Endodermal cell (in vitro differentiated cells): ENCODE measurements at regions not wholly inside any gene's neighbourhood (a gene's known extent, or its start where the extent isn't known, plus 50 kb on each side); places are given as distances from the start of the nearest gene placed in this dataset.

Source experiments
- DNase-seq: peaks from one replicate; pipeline ENCODE4 v3.0.0-alpha.2; 2017
- H3K27ac ChIP-seq: 2 replicates; pipeline ENCODE4 v1.5.1; 2013; ENCODE audit warnings: mild to moderate bottlenecking, low read depth, low read length, moderate library complexity
- H3K27me3 ChIP-seq: 2 replicates; pipeline ENCODE4 v1.6.1; 2013; ENCODE audit warnings: mild to moderate bottlenecking, low read length, moderate library complexity; ENCODE audit not compliant: insufficient read depth, control insufficient read depth, poor library complexity, severe bottlenecking
- H3K36me3 ChIP-seq: 2 replicates; pipeline ENCODE4 v1.7.0; 2013; ENCODE audit warnings: mild to moderate bottlenecking, low read length, moderate library complexity; ENCODE audit not compliant: control insufficient read depth, insufficient read depth
- H3K4me1 ChIP-seq: one replicate; pipeline ENCODE4 v1.7.0; 2013; ENCODE audit warnings: low read length; ENCODE audit not compliant: control insufficient read depth, insufficient read depth
- H3K4me3 ChIP-seq: 2 replicates; pipeline ENCODE4 v1.5.1; 2013; ENCODE audit warnings: mild to moderate bottlenecking, low read length, moderate library complexity
- H3K9ac ChIP-seq: 2 replicates; pipeline ENCODE4 v1.6.1; 2013; ENCODE audit warnings: mild to moderate bottlenecking, low read length, moderate library complexity; ENCODE audit not compliant: poor library complexity, severe bottlenecking; ENCODE audit errors: extremely low read depth
- H3K9me3 ChIP-seq: 2 replicates; pipeline ENCODE4 v1.6.1; 2013; ENCODE audit warnings: mild to moderate bottlenecking, low read length, moderate library complexity; ENCODE audit not compliant: control insufficient read depth
- H3K27ac Mint-ChIP-seq: 2 replicates; pipeline ENCODE4 v1.8.0; 2020; ENCODE audit warnings: mixed read lengths
- H3K27me3 Mint-ChIP-seq: 2 replicates; pipeline ENCODE4 v1.8.0; 2021; ENCODE audit warnings: mild to moderate bottlenecking, mixed read lengths; ENCODE audit not compliant: insufficient read depth
- H3K36me3 Mint-ChIP-seq: 2 replicates; pipeline ENCODE4 v1.8.0; 2020; ENCODE audit warnings: low read depth, mixed read lengths
- H3K4me1 Mint-ChIP-seq: 2 replicates; pipeline ENCODE4 v1.8.0; 2020; ENCODE audit warnings: mixed read lengths
- H3K4me3 Mint-ChIP-seq: 2 replicates; pipeline ENCODE4 v1.8.0; 2020; ENCODE audit warnings: mild to moderate bottlenecking, moderate library complexity, mixed read lengths
- H3K9me3 Mint-ChIP-seq: 2 replicates; pipeline ENCODE4 v1.8.0; 2020; ENCODE audit warnings: mild to moderate bottlenecking, mixed read lengths
- WGBS, 2 experiments: methylation state at CpG; one replicate each; pipeline versions ENCODE4 v1.1.5 to v1.1.7; 2013; ENCODE audit warnings: missing lambda C conversion rate in 2 of 2, mixed read lengths in 1 of 2; ENCODE audit not compliant: insufficient coverage in 1 of 2, insufficient read length in 1 of 2; 5-methylcytosine and 5-hydroxymethylcytosine counted together
- TF ChIP-seq, protein P1 (sequence below): fragments of 200-600 bp; sonication (generic); conservative IDR thresholded peaks from 2 replicates; pipeline ENCODE4 v1.5.0; 2021; ENCODE audit warnings: antibody characterized with exemption, mild to moderate bottlenecking

DNA sequence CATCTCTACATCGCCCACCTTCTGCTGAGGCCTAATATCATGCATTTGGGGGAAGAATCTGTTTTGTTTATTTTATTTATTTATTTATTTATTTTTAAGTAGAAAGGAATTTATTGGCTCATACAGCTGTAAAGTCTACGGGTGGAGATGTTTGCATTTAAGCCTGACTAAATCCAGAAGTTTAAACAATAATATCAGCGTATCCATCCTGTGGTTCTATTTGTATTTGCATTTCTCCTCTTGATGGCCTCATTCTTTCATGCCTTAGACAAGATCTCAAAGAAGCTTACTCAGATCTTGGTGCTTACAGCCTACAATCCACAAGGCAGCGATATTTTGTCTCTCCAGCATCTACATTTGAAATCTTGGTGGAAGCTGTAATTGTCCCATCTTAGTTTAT lies 67.1 kb upstream of the CARD18 start:
- H3K4me3 Mint-ChIP-seq = no peak overlapping the region
- Histone ChIP-seq H3K9me3 (no peaks in the 10 kb centered on the region), H3K9ac (no peak overlapping the region), H3K27me3 (no peaks in the 10 kb centered on the region), H3K4me3 (no peak overlapping the region), H3K27ac (no peak overlapping the region), H3K36me3 (no peaks in the 10 kb centered on the region), H3K4me1 (no peaks in the 10 kb centered on the region)
- no peaks in the 10 kb centered on the region for H3K27me3 Mint-ChIP-seq
- no peaks in the 10 kb centered on the region for H3K4me1 Mint-ChIP-seq
- WGBS, 2 experiments = 81 to 95% methylated on average over 2 to 3 of the region's 4 CpGs
- no peak for DNase-seq
- no peak overlapping the region for H3K27ac Mint-ChIP-seq
- H3K9me3 Mint-ChIP-seq = no peaks in the 10 kb centered on the region
- TF ChIP-seq, protein P1, sequence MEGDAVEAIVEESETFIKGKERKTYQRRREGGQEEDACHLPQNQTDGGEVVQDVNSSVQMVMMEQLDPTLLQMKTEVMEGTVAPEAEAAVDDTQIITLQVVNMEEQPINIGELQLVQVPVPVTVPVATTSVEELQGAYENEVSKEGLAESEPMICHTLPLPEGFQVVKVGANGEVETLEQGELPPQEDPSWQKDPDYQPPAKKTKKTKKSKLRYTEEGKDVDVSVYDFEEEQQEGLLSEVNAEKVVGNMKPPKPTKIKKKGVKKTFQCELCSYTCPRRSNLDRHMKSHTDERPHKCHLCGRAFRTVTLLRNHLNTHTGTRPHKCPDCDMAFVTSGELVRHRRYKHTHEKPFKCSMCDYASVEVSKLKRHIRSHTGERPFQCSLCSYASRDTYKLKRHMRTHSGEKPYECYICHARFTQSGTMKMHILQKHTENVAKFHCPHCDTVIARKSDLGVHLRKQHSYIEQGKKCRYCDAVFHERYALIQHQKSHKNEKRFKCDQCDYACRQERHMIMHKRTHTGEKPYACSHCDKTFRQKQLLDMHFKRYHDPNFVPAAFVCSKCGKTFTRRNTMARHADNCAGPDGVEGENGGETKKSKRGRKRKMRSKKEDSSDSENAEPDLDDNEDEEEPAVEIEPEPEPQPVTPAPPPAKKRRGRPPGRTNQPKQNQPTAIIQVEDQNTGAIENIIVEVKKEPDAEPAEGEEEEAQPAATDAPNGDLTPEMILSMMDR = no peak
- no peaks in the 10 kb centered on the region for H3K36me3 Mint-ChIP-seq

DNA sequence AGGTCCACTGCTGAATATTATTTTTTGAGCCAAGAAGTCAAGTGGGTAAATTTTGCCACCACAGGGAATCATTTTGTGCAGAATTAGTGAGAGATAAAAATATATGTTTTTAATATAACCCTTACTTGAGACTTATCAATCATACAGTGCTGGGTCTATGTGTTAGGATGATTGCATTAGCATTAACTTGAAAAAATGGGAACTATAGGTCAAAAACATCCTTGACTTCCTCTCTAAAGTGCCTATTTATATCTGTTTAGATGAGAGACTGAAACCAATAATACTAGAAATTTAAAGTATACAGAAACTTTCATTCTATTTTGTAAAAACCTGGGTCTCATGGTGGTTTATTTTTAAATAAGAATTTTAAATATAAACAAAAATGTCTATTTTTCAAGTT lies 65.1 kb upstream of the CARD18 start:
- no peak overlapping the region for H3K27ac ChIP-seq
- Mint-ChIP-seq H3K27me3 (no peaks in the 10 kb centered on the region), H3K36me3 (no peaks in the 10 kb centered on the region), H3K4me3 (no peak overlapping the region), H3K4me1 (no peaks in the 10 kb centered on the region), H3K9me3 (no peaks in the 10 kb centered on the region), H3K27ac (no peak overlapping the region)
- no peaks in the 10 kb centered on the region for H3K4me1 ChIP-seq
- no peak overlapping the region for H3K4me3 ChIP-seq
- H3K27me3 ChIP-seq = no peaks in the 10 kb centered on the region
- no peaks in the 10 kb centered on the region for H3K36me3 ChIP-seq
- TF ChIP-seq, protein P1 = no peak
- no peak for DNase-seq
- H3K9ac ChIP-seq = no peak overlapping the region
- no peaks in the 10 kb centered on the region for H3K9me3 ChIP-seq

DNA sequence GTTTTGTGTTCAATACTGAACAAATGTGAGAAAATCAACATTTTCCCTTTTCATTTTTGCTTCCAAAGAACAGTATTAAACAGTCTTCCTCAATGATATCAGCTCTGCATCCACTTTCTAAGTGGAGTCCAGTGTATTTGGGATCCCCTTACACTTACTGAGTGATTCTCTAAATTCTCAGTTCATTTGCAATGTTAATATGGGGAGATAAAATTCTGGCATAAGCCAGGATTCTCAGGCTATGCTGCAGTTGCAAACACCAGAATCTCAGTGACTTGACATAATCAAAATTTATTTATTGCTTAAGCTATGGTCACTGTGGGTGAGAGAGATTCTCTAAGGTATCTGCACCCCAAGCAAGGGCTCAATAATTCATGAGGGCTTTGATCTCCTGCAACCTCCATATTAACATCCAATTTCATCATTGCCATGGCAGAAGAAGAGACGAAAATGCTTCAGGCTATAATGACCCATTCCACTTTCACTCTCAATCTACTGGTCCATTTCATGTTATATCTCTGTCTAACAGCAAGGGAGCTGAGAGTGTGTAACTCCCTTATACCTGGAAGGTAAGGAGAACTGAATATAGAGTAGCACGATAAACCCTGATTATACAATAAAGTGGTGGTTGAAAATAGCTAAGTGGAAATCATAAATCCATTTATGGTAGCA lies 64.1 kb upstream of the CARD18 start:
- TF ChIP-seq, protein P1 = no peak
- H3K27ac Mint-ChIP-seq = no peak overlapping the region
- H3K36me3 ChIP-seq = no peaks in the 10 kb centered on the region
- no peak for DNase-seq
- no peaks in the 10 kb centered on the region for H3K4me1 Mint-ChIP-seq
- no peaks in the 10 kb centered on the region for H3K9me3 Mint-ChIP-seq
- no peak overlapping the region for H3K4me3 ChIP-seq
- H3K4me3 Mint-ChIP-seq = no peak overlapping the region
- H3K9me3 ChIP-seq = no peaks in the 10 kb centered on the region
- no peaks in the 10 kb centered on the region for H3K36me3 Mint-ChIP-seq
- H3K4me1 ChIP-seq = no peaks in the 10 kb centered on the region
- no peaks in the 10 kb centered on the region for H3K27me3 Mint-ChIP-seq
- WGBS, 2 experiments = 100% methylated on average over 2 of the region's 2 CpGs; no CpG with 5 or more reads in 1 of the 2 experiments
- H3K27ac ChIP-seq = no peak overlapping the region
- no peaks in the 10 kb centered on the region for H3K27me3 ChIP-seq
- H3K9ac ChIP-seq = no peak overlapping the region
